Thymus (tissue), 11 donors: ENCODE measurements at regions not wholly inside any gene's neighbourhood (a gene's known extent, or its start where the extent isn't known, plus 50 kb on each side); places are given as distances from the start of the nearest gene placed in this dataset.
"Not testable (repeated sequence)": the region's sequence is repeated elsewhere in the genome, so short reads cannot be mapped to it uniquely, and the experiment has no call there.

ENCODE experiments used
- DNase-seq, 9 donors: peaks; one replicate each; pipeline ENCODE4 v3.0.0-alpha.2; 2013; ENCODE audit warnings: low spot score in 9 of 9, low read depth in 6 of 9, missing footprints in 1 of 9
- H3K27ac ChIP-seq, 2 donors: one replicate each; pipeline ENCODE4 v1.5.1; 2013; ENCODE audit warnings: control low read depth in 1 of 2, low read depth in 1 of 2, low read length in 1 of 2, mild to moderate bottlenecking in 1 of 2, moderate library complexity in 1 of 2
- H3K27me3 ChIP-seq, 2 donors: one replicate each; pipeline ENCODE4 v1.5.1; 2013; ENCODE audit warnings: low read length in 1 of 2; ENCODE audit not compliant: control insufficient read depth in 2 of 2, insufficient read depth in 1 of 2
- H3K36me3 ChIP-seq, 2 donors: one replicate each; pipeline ENCODE4 v1.5.1; 2013; ENCODE audit warnings: low read length in 1 of 2, mild to moderate bottlenecking in 1 of 2, moderate library complexity in 1 of 2; ENCODE audit not compliant: control insufficient read depth in 2 of 2, insufficient read depth in 2 of 2
- H3K4me1 ChIP-seq, 2 donors: one replicate each; pipeline ENCODE4 v1.5.1; 2013; ENCODE audit warnings: low read length in 2 of 2; ENCODE audit not compliant: control insufficient read depth in 2 of 2, insufficient read depth in 2 of 2
- H3K4me3 ChIP-seq, 2 donors: one replicate each; pipeline ENCODE4 v1.5.1; 2013; ENCODE audit warnings: low read length in 2 of 2, control low read depth in 1 of 2, mild to moderate bottlenecking in 1 of 2
- H3K9me3 ChIP-seq, 2 donors: one replicate each; pipeline ENCODE4 v1.5.1; 2013; ENCODE audit warnings: low read length in 1 of 2, mild to moderate bottlenecking in 1 of 2; ENCODE audit not compliant: control insufficient read depth in 2 of 2, insufficient read depth in 1 of 2
- WGBS: extraction: QIAGEN DNeasy Blood & Tissue Kit; methylation state at CpG from one replicate; pipeline ENCODE4 v1.1.7; 2013; 5-methylcytosine and 5-hydroxymethylcytosine counted together
- donor health status: healthy.

- H3K36me3 ChIP-seq = no peaks in the 10 kb centered on the region
- H3K4me3 ChIP-seq = no peak overlapping the region
- H3K9me3 ChIP-seq = no peaks in the 10 kb centered on the region
- H3K4me1 ChIP-seq = no peaks in the 10 kb centered on the region
- no peak overlapping the region for H3K27ac ChIP-seq
- no peak for DNase-seq
- 96% methylated on average over 2 of the region's 2 CpGs for WGBS
- no peaks in the 10 kb centered on the region for H3K27me3 ChIP-seq
Measured at GRCh38 chr2:172256886-172257285, 154.2 kb upstream of the DLX2 start.

GRCh38 chr2:172259827-172260226 is 157.1 kb upstream of the DLX2 start:
- no peaks in the 10 kb centered on the region for H3K9me3 ChIP-seq
- 94% methylated on average over 4 of the region's 4 CpGs for WGBS
- no peak for DNase-seq
- no peak overlapping the region for H3K4me3 ChIP-seq
- H3K36me3 ChIP-seq = no peaks in the 10 kb centered on the region
- H3K4me1 ChIP-seq = no peaks in the 10 kb centered on the region
- no peak overlapping the region for H3K27ac ChIP-seq
- no peaks in the 10 kb centered on the region for H3K27me3 ChIP-seq

GRCh38 chr2:172260336-172260735 is 157.6 kb upstream of the DLX2 start:
- no peak overlapping the region for H3K27ac ChIP-seq
- H3K4me3 ChIP-seq = no peak overlapping the region
- DNase-seq = no peak
- no peaks in the 10 kb centered on the region for H3K9me3 ChIP-seq
- no peaks in the 10 kb centered on the region for H3K4me1 ChIP-seq
- 88% methylated on average over 8 of the region's 8 CpGs for WGBS
- no peaks in the 10 kb centered on the region for H3K36me3 ChIP-seq
- H3K27me3 ChIP-seq = no peaks in the 10 kb centered on the region

GRCh38 chr2:172261292-172261691 is 158.6 kb upstream of the DLX2 start:
- Histone ChIP-seq H3K4me1 (no peaks in the 10 kb centered on the region), H3K4me3 (no peak overlapping the region), H3K36me3 (no peaks in the 10 kb centered on the region), H3K27me3 (no peaks in the 10 kb centered on the region), H3K27ac (no peak overlapping the region), H3K9me3 (no peaks in the 10 kb centered on the region)
- WGBS = 90% methylated on average over 1 of the region's 1 CpG
- DNase-seq = no peak

GRCh38 chr2:172262486-172262885 is 159.8 kb upstream of the DLX2 start:
- Histone ChIP-seq H3K27ac (no peak overlapping the region), H3K27me3 (no peaks in the 10 kb centered on the region), H3K9me3 (no peaks in the 10 kb centered on the region), H3K36me3 (no peaks in the 10 kb centered on the region), H3K4me3 (no peak overlapping the region), H3K4me1 (no peaks in the 10 kb centered on the region)
- no peak for DNase-seq
- 96% methylated on average over 2 of the region's 2 CpGs for WGBS

- H3K9me3 ChIP-seq, H3K36me3 ChIP-seq, H3K4me3 ChIP-seq, H3K27me3 ChIP-seq, H3K27ac ChIP-seq, H3K4me1 ChIP-seq, DNase-seq: not testable (repeated sequence)
- 98% methylated on average over 2 of the region's 2 CpGs for WGBS
Measured at GRCh38 chr2:172264820-172265219, 162.1 kb upstream of the DLX2 start.

- H3K27me3 ChIP-seq, H3K4me3 ChIP-seq, H3K9me3 ChIP-seq, H3K36me3 ChIP-seq, DNase-seq: not testable (repeated sequence)
- Histone ChIP-seq H3K4me1 (peaks cover 23 to 30% of the 10 kb centered on the region in 2 donors), H3K27ac (peak overlapping the region; percentile 3 to 76)
- 94% methylated on average over 7 of the region's 7 CpGs for WGBS
Measured at GRCh38 chr2:172269507-172270244, 157.7 kb upstream of the ITGA6 start.

GRCh38 chr2:172270278-172271079 is 156.9 kb upstream of the ITGA6 start:
- peaks cover 0 to 7% of the 10 kb centered on the region in 2 donors for H3K9me3 ChIP-seq
- H3K27me3 ChIP-seq = no peaks in the 10 kb centered on the region
- peak overlapping the region; percentile 76 to 77 for H3K27ac ChIP-seq
- H3K4me3 ChIP-seq = no peak overlapping the region
- 63% methylated on average over 11 of the region's 11 CpGs for WGBS
- H3K36me3 ChIP-seq = no peaks in the 10 kb centered on the region
- peaks cover 26 to 38% of the 10 kb centered on the region in 2 donors for H3K4me1 ChIP-seq
- peak in 8 of 9 donors; percentile 25 to 83 (median 60) for DNase-seq

- WGBS = 32% methylated on average over 6 of the region's 6 CpGs
- peak in 4 of 9 donors; percentile 21 to 73 (median 40) for DNase-seq
- Histone ChIP-seq H3K27ac (peak overlapping the region; percentile 60 to 71), H3K9me3 (peaks cover 0 to 14% of the 10 kb centered on the region in 2 donors), H3K4me3 (no peak overlapping the region), H3K27me3 (no peaks in the 10 kb centered on the region), H3K36me3 (no peaks in the 10 kb centered on the region), H3K4me1 (peaks cover 26 to 41% of the 10 kb centered on the region in 2 donors)
Measured at GRCh38 chr2:172273910-172274571, 153.3 kb upstream of the ITGA6 start.
